ENCODE measurements at regions not wholly inside any gene's neighbourhood (a gene's known extent, or its start where the extent isn't known, plus 50 kb on each side); places are given as distances from the start of the nearest gene placed in this dataset.

GRCh38 chr2:145108959-145109710 lies 589.2 kb upstream of the ZEB2 start:
- H3K4me3 ChIP-seq (replicated peaks; ENCODE audit: insufficient read depth, low read length), result no peak overlapping the region
- H3K27ac ChIP-seq (replicated peaks), result no peak overlapping the region
- H3K27me3 ChIP-seq (ENCODE audit: insufficient read depth, poor library complexity, severe bottlenecking), result no peaks in the 10 kb centered on the region
- TF ChIP-seq REST (IDR thresholded peaks at IDR 0.05; ENCODE audit: insufficient replicate concordance, low read depth) (no peak), GABPA (IDR thresholded peaks at IDR 0.05; ENCODE audit: low read depth) (no peak)
- DNase-seq (ENCODE audit: low read depth in 1 of 2, low spot score in 1 of 2), result no peak

DNA sequence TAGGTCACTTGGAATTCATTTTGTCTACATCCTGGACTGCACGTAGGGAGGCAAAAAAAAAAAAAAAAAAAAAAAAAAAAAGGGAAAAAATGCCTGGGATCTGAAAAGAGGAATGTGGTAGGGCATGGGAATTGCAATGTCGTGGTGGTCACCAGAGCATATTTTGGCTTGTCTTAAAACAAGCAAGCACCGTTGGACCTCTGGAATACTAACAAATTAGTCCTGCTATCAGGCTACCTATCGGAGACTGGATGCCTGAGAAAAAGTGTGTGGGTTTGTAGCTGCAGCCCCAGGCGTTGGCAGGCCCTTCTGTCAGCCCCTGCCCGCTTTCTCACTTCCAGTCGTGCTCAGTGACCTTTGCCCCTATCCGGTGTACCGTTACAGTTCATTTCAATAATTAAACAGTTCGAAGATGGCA lies 588.5 kb upstream of the ZEB2 start:
- TF ChIP-seq SPI1 (IDR thresholded peaks at IDR 0.05; ENCODE audit: borderline replicate concordance, low read depth) (no peak), POLR2AphosphoS5 (IDR thresholded peaks at IDR 0.05; ENCODE audit: low read depth) (no peak), CTCF (IDR thresholded peaks at IDR 0.05; ENCODE audit: insufficient read depth, low read length) (no peak), REST (IDR thresholded peaks at IDR 0.05; ENCODE audit: insufficient replicate concordance, low read depth) (no peak), GABPA (IDR thresholded peaks at IDR 0.05; ENCODE audit: low read depth) (no peak)
- no peak overlapping the region for H3K27ac ChIP-seq (replicated peaks)
- H3K27me3 ChIP-seq (ENCODE audit: insufficient read depth, poor library complexity, severe bottlenecking), result no peaks in the 10 kb centered on the region
- no peak for DNase-seq (ENCODE audit: low read depth in 1 of 2, low spot score in 1 of 2)
- no peak overlapping the region for H3K4me3 ChIP-seq (replicated peaks; ENCODE audit: insufficient read depth, low read length)

GRCh38 chr2:145106293-145106692 lies 586.4 kb upstream of the ZEB2 start:
- no peaks in the 10 kb centered on the region for H3K27me3 ChIP-seq (ENCODE audit: insufficient read depth, poor library complexity, severe bottlenecking)
- TF ChIP-seq POLR2AphosphoS5 (IDR thresholded peaks at IDR 0.05; ENCODE audit: low read depth) (no peak), SPI1 (IDR thresholded peaks at IDR 0.05; ENCODE audit: borderline replicate concordance, low read depth) (no peak), CTCF (IDR thresholded peaks at IDR 0.05; ENCODE audit: insufficient read depth, low read length) (no peak), REST (IDR thresholded peaks at IDR 0.05; ENCODE audit: insufficient replicate concordance, low read depth) (no peak), GABPA (IDR thresholded peaks at IDR 0.05; ENCODE audit: low read depth) (no peak)
- H3K27ac ChIP-seq (replicated peaks), result no peak overlapping the region
- no peak overlapping the region for H3K4me3 ChIP-seq (replicated peaks; ENCODE audit: insufficient read depth, low read length)
- DNase-seq (ENCODE audit: low read depth in 1 of 2, low spot score in 1 of 2), result no peak

Data from HL-60 (cell line).